IMR-90 (cell line): ENCODE measurements at regions not wholly inside any gene's neighbourhood (a gene's known extent, or its start where the extent isn't known, plus 50 kb on each side); places are given as distances from the start of the nearest gene placed in this dataset.

Experiments
- ATAC-seq: fragments of 200-7000 bp; cut with Tn5 transposase; 2 replicates; pipeline ENCODE4 v1.9.1; 2020; ENCODE audit warnings: low read depth, mild to moderate bottlenecking, moderate library complexity
- BruUV-seq: library from RNA; stranded (reverse); fragments of 400-500 nt; replicated peaks from 2 replicates; lab custom pipeline; 2021; lab: Mats Ljungman, UMichigan
- CTCF ChIA-PET: fragments of 300-600 bp; formaldehyde crosslinking; extraction: SDS; loops from one replicate; lab custom pipeline; 2021; ENCODE audit warnings: antibody characterized with exemption; lab: Yijun Ruan, JAX
- POLR2A ChIA-PET: fragments of 300-600 bp; sonication (Branson Sonifier 250); formaldehyde crosslinking; loops from one replicate; lab custom pipeline; 2022; ENCODE audit warnings: antibody characterized with exemption; ENCODE audit not compliant: unreplicated experiment; lab: Charles Lee
- DNase-seq: peaks from one replicate; pipeline ENCODE4 v3.0.0; 2013
- H2AFZ ChIP-seq: replicated peaks from 2 replicates; pipeline ENCODE3; 2013; ENCODE audit warnings: low read length, mild to moderate bottlenecking; ENCODE audit not compliant: poor library complexity
- H2AK5ac ChIP-seq: 2 replicates; pipeline ENCODE4 v1.6.1; 2013; ENCODE audit warnings: low read depth, low read length, inconsistent platforms
- H2AK9ac ChIP-seq: replicated peaks from 2 replicates; pipeline ENCODE3; 2013; ENCODE audit warnings: mild to moderate bottlenecking, low read depth, low read length, moderate library complexity; ENCODE audit not compliant: poor library complexity
- H2BK120ac ChIP-seq: 2 replicates; pipeline ENCODE4 v1.6.1; 2013; ENCODE audit warnings: low read depth, low read length, inconsistent platforms
- H2BK15ac ChIP-seq: 3 replicates; pipeline ENCODE4 v1.6.1; 2013; ENCODE audit warnings: low read depth, low read length, inconsistent platforms
- H2BK20ac ChIP-seq: 2 replicates; pipeline ENCODE4 v1.6.1; 2013; ENCODE audit warnings: low read depth, mild to moderate bottlenecking, inconsistent platforms, low read length, moderate library complexity
- H2BK5ac ChIP-seq: 2 replicates; pipeline ENCODE4 v1.6.1; 2013; ENCODE audit warnings: mild to moderate bottlenecking, low read depth, low read length, inconsistent platforms; ENCODE audit not compliant: poor library complexity, severe bottlenecking
- H3K14ac ChIP-seq: replicated peaks from 2 replicates; pipeline ENCODE4 v1.6.1; 2013; ENCODE audit warnings: low read depth, low read length, inconsistent platforms
- H3K18ac ChIP-seq: 2 replicates; pipeline ENCODE4 v1.6.1; 2013; ENCODE audit warnings: low read depth, low read length, control low read depth
- H3K23ac ChIP-seq: 2 replicates; pipeline ENCODE4 v1.6.1; 2013; ENCODE audit warnings: low read depth, low read length, inconsistent platforms
- H3K27ac ChIP-seq: 2 replicates; pipeline ENCODE4 v1.5.1; 2013; ENCODE audit warnings: mild to moderate bottlenecking, control low read depth, low read length; ENCODE audit not compliant: insufficient read depth
- H3K27me3 ChIP-seq: 2 replicates; pipeline ENCODE4 v1.6.1; 2013; ENCODE audit warnings: low read length; ENCODE audit not compliant: control insufficient read depth, insufficient read depth
- H3K36me3 ChIP-seq: 2 replicates; pipeline ENCODE4 v1.6.1; 2013; ENCODE audit warnings: low read length, mixed read lengths; ENCODE audit not compliant: control insufficient read depth, insufficient read depth
- H3K4ac ChIP-seq: 2 replicates; pipeline ENCODE4 v1.6.1; 2013; ENCODE audit warnings: low read depth, low read length, inconsistent platforms
- H3K4me1 ChIP-seq: 2 replicates; pipeline ENCODE4 v1.6.1; 2013; ENCODE audit warnings: low read length, mixed read lengths; ENCODE audit not compliant: control insufficient read depth, insufficient read depth
- H3K4me2 ChIP-seq: 2 replicates; pipeline ENCODE4 v1.6.1; 2013; ENCODE audit warnings: low read depth, mild to moderate bottlenecking, control low read depth, low read length, moderate library complexity
- H3K4me3 ChIP-seq: 2 replicates; pipeline ENCODE4 v1.5.1; 2013; ENCODE audit warnings: low read depth, mild to moderate bottlenecking, control low read depth, low read length, moderate library complexity; ENCODE audit not compliant: insufficient read depth
- H3K56ac ChIP-seq: 2 replicates; pipeline ENCODE4 v1.6.1; 2013; ENCODE audit warnings: low read length, inconsistent platforms; ENCODE audit not compliant: insufficient read depth; ENCODE audit errors: extremely low read depth
- H3K79me1 ChIP-seq, 2 experiments: 2 replicates each; pipeline ENCODE4 v1.6.1; 2013; ENCODE audit warnings: low read length in 2 of 2, inconsistent platforms in 1 of 2, low read depth in 1 of 2
- H3K9ac ChIP-seq: 2 replicates; pipeline ENCODE4 v1.6.1; 2013; ENCODE audit warnings: low read depth, low read length, control low read depth
- H3K9me1 ChIP-seq: 2 replicates; pipeline ENCODE4 v1.6.1; 2013; ENCODE audit warnings: low read length, inconsistent platforms; ENCODE audit not compliant: insufficient read depth
- H3K9me3 ChIP-seq: 2 replicates; pipeline ENCODE4 v1.6.1; 2013; ENCODE audit warnings: low read length; ENCODE audit not compliant: control insufficient read depth, insufficient read depth
- H4K20me1 ChIP-seq: 2 replicates; pipeline ENCODE4 v1.6.1; 2013; ENCODE audit warnings: low read length, inconsistent platforms; ENCODE audit not compliant: insufficient read depth
- H4K5ac ChIP-seq: 2 replicates; pipeline ENCODE4 v1.6.1; 2013; ENCODE audit warnings: mild to moderate bottlenecking, low read depth, low read length, control low read depth
- H4K8ac ChIP-seq, 2 experiments: 2 replicates each; pipeline ENCODE4 v1.6.1; 2013; ENCODE audit warnings: low read depth in 2 of 2, low read length in 2 of 2, control low read depth in 1 of 2, inconsistent platforms in 1 of 2
- H4K91ac ChIP-seq: 2 replicates; pipeline ENCODE4 v1.6.1; 2013; ENCODE audit warnings: low read depth, low read length, inconsistent platforms; ENCODE audit not compliant: insufficient read depth
- CEBPB ChIP-seq: IDR thresholded peaks from 2 replicates; pipeline ENCODE4 v1.6.1; 2012; ENCODE audit warnings: low read depth, low read length, improper control_type of control experiment
- ELK1 ChIP-seq: fragments of 150-350 bp; IDR thresholded peaks from 2 replicates; pipeline ENCODE4 v1.6.1; 2016; ENCODE audit warnings: low read depth, mild to moderate bottlenecking, low read length, moderate library complexity, borderline replicate concordance
- FOS ChIP-seq: fragments of 150-350 bp; IDR thresholded peaks from 2 replicates; pipeline ENCODE4 v1.6.1; 2016; ENCODE audit warnings: low read depth, low read length
- MAFK ChIP-seq: IDR thresholded peaks from 2 replicates; pipeline ENCODE4 v1.6.1; 2012; ENCODE audit warnings: low read depth, low read length, improper control_type of control experiment
- MAZ ChIP-seq: IDR thresholded peaks from 2 replicates; pipeline ENCODE4 v1.6.1; 2012; ENCODE audit warnings: low read depth, mild to moderate bottlenecking, low read length, improper control_type of control experiment, moderate library complexity, borderline replicate concordance
- MXI1 ChIP-seq: IDR thresholded peaks from 2 replicates; pipeline ENCODE4 v1.6.1; 2012; ENCODE audit warnings: low read depth, mild to moderate bottlenecking, low read length, moderate library complexity, borderline replicate concordance
- NFE2L2 ChIP-seq: fragments of 150-350 bp; IDR thresholded peaks from 2 replicates; pipeline ENCODE4 v1.6.1; 2016; ENCODE audit warnings: low read depth, mild to moderate bottlenecking, low read length
- POLR2A ChIP-seq: IDR thresholded peaks from 2 replicates; pipeline ENCODE4 v1.6.1; 2012; ENCODE audit warnings: mild to moderate bottlenecking, low read depth, low read length
- RAD21 ChIP-seq: IDR thresholded peaks from 2 replicates; pipeline ENCODE4 v1.6.1; 2012; ENCODE audit warnings: low read length, improper control_type of control experiment
- RCOR1 ChIP-seq: IDR thresholded peaks from 2 replicates; pipeline ENCODE4 v1.6.1; 2012; ENCODE audit warnings: mild to moderate bottlenecking, low read length, improper control_type of control experiment; ENCODE audit not compliant: insufficient replicate concordance
- RFX5 ChIP-seq: IDR thresholded peaks from 2 replicates; pipeline ENCODE4 v1.8.0; 2012; ENCODE audit warnings: low read depth, mild to moderate bottlenecking, low read length, moderate library complexity
- SMC3 ChIP-seq: fragments of 150-350 bp; IDR thresholded peaks from 2 replicates; pipeline ENCODE4 v1.6.1; 2016; ENCODE audit warnings: low read depth, mild to moderate bottlenecking, antibody characterized with exemption, low read length, moderate library complexity
- WGBS, 2 experiments: methylation state at CpG; one replicate each; pipeline versions ENCODE4 v1.1.5 to v1.1.7; 2013; ENCODE audit warnings: missing lambda C conversion rate in 2 of 2; ENCODE audit not compliant: insufficient read length in 1 of 2; ENCODE audit errors: extremely low coverage in 2 of 2; 5-methylcytosine and 5-hydroxymethylcytosine counted together
- dilution Hi-C: fragments of 300-500 bp; cut with HindIII; formaldehyde crosslinking; loops from one replicate; pipeline ENCODE4 v1.14.3; 2018; ENCODE audit warnings: low sequenced_read_pairs; ENCODE audit not compliant: unreplicated experiment
- in situ Hi-C: fragments of 300-500 bp; cut with MboI; formaldehyde crosslinking; loops from 3 replicates; pipeline ENCODE4 v1.14.3; 2019; ENCODE audit warnings: low sequenced_read_pairs, inconsistent platforms, mixed read lengths
- intact Hi-C: fragments of 100-400 bp; cut with micrococcal nuclease; formaldehyde crosslinking; loops from 2 replicates; pipeline ENCODE4 v1.10.0; 2022
- TF ChIP-seq, protein P1 (sequence below): fragments of 150-350 bp; IDR thresholded peaks from 2 replicates; pipeline ENCODE4 v1.6.1; 2017; ENCODE audit warnings: mild to moderate bottlenecking, antibody characterized with exemption, low read length, low read depth
- TF ChIP-seq, protein P2 (sequence below): conservative IDR thresholded peaks from 2 replicates; pipeline ENCODE4 v1.5.1; 2012; ENCODE audit warnings: mild to moderate bottlenecking, low read depth, low read length, improper control_type of control experiment

- no peak overlapping the region for H2BK20ac ChIP-seq
- no peaks in the 10 kb centered on the region for H3K36me3 ChIP-seq
- POLR2A ChIA-PET, result no interaction called here
- no peak overlapping the region for H4K91ac ChIP-seq
- no peaks in the 10 kb centered on the region for H3K4me1 ChIP-seq
- intact Hi-C loops (no loop called here), dilution Hi-C loops (no loop called here), in situ Hi-C loops (no loop called here)
- no peak overlapping the region for H2BK15ac ChIP-seq
- no peak overlapping the region for H3K4ac ChIP-seq
- H2BK5ac ChIP-seq, result no peak overlapping the region
- no peak overlapping the region for H4K8ac ChIP-seq
- H3K14ac ChIP-seq, result no peak overlapping the region
- 62% methylated on average over 3 of the region's 6 CpGs; no CpG with 5 or more reads in 1 of the 2 experiments for WGBS, 2 experiments
- no TSS peak for BruUV-seq
- no peak overlapping the region for H3K4me2 ChIP-seq
- no peak overlapping the region for H2AFZ ChIP-seq
- H4K20me1 ChIP-seq, result no peaks in the 10 kb centered on the region
- H3K56ac ChIP-seq, result no peak overlapping the region
- H3K79me1 ChIP-seq, result no peaks in the 10 kb centered on the region
- H2BK120ac ChIP-seq, result no peak overlapping the region
- TF ChIP-seq MAZ (no peak), POLR2A (no peak), NFE2L2 (no peak), RCOR1 (no peak), RAD21 (no peak), SMC3 (no peak), CEBPB (no peak), RFX5 (no peak), ELK1 (no peak), MXI1 (no peak), MAFK (no peak), FOS (no peak)
- TF ChIP-seq, protein P1, sequence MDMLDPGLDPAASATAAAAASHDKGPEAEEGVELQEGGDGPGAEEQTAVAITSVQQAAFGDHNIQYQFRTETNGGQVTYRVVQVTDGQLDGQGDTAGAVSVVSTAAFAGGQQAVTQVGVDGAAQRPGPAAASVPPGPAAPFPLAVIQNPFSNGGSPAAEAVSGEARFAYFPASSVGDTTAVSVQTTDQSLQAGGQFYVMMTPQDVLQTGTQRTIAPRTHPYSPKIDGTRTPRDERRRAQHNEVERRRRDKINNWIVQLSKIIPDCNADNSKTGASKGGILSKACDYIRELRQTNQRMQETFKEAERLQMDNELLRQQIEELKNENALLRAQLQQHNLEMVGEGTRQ, result no peak
- TF ChIP-seq, protein P2, sequence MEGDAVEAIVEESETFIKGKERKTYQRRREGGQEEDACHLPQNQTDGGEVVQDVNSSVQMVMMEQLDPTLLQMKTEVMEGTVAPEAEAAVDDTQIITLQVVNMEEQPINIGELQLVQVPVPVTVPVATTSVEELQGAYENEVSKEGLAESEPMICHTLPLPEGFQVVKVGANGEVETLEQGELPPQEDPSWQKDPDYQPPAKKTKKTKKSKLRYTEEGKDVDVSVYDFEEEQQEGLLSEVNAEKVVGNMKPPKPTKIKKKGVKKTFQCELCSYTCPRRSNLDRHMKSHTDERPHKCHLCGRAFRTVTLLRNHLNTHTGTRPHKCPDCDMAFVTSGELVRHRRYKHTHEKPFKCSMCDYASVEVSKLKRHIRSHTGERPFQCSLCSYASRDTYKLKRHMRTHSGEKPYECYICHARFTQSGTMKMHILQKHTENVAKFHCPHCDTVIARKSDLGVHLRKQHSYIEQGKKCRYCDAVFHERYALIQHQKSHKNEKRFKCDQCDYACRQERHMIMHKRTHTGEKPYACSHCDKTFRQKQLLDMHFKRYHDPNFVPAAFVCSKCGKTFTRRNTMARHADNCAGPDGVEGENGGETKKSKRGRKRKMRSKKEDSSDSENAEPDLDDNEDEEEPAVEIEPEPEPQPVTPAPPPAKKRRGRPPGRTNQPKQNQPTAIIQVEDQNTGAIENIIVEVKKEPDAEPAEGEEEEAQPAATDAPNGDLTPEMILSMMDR, result no peak
- H2AK5ac ChIP-seq, result no peak overlapping the region
- no peak overlapping the region for H4K5ac ChIP-seq
- no peaks in the 10 kb centered on the region for H3K9me1 ChIP-seq
- H2AK9ac ChIP-seq, result no peak overlapping the region
- no peak overlapping the region for H3K9ac ChIP-seq
- H3K18ac ChIP-seq, result no peak overlapping the region
- H3K27me3 ChIP-seq, result no peaks in the 10 kb centered on the region
- H3K4me3 ChIP-seq, result no peak overlapping the region
- CTCF ChIA-PET, result no interaction called here
- H3K23ac ChIP-seq, result no peak overlapping the region
- DNase-seq (no peak), ATAC-seq (no peak)
- H3K27ac ChIP-seq, result no peak overlapping the region
- no peaks in the 10 kb centered on the region for H3K9me3 ChIP-seq
Observed at GRCh38 chr18:26697186-26697884, 149.0 kb upstream of the KCTD1 start.
